ENCODE measurements at regions not wholly inside any gene's neighbourhood (a gene's known extent, or its start where the extent isn't known, plus 50 kb on each side); places are given as distances from the start of the nearest gene placed in this dataset.

DNA sequence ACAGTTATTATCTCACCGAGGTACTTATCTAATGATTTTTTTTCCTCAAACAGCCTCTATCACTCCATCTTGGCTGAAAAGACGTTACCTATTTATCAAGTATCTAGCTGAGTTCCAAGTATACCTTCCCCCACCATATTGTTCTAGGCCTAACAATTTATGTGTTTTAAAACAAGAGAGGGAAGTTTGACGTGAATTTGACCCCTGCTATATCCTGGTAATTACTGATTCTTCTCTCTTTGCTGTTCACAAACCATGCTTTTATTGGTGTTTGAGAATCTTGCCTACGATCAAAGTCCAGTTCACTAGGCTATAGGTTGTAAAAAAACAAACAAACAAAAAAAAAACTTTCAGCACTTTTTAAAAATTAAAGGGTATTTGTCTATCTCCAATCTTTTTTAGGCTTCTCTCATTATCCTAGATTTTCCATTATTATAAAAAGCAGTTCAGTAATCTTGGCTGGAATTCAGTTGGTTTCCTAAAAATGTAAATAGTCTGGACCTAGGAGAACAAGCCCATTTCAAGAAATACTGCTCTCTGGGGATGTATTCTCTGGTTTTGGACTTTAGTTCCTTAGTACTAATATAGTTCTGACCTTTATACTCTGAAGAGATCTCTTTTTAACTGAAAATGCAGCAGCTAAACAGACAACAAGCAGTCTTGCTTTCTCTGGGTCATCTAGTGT is 505.4 kb downstream of the CPS1 start:
- TF ChIP-seq, protein P1, sequence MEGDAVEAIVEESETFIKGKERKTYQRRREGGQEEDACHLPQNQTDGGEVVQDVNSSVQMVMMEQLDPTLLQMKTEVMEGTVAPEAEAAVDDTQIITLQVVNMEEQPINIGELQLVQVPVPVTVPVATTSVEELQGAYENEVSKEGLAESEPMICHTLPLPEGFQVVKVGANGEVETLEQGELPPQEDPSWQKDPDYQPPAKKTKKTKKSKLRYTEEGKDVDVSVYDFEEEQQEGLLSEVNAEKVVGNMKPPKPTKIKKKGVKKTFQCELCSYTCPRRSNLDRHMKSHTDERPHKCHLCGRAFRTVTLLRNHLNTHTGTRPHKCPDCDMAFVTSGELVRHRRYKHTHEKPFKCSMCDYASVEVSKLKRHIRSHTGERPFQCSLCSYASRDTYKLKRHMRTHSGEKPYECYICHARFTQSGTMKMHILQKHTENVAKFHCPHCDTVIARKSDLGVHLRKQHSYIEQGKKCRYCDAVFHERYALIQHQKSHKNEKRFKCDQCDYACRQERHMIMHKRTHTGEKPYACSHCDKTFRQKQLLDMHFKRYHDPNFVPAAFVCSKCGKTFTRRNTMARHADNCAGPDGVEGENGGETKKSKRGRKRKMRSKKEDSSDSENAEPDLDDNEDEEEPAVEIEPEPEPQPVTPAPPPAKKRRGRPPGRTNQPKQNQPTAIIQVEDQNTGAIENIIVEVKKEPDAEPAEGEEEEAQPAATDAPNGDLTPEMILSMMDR (IDR thresholded peaks at IDR 0.05; ENCODE audit: low read depth, low read length, poor library complexity, severe bottlenecking): no peak
- no peak for TF ChIP-seq EZH2phosphoT487 (IDR thresholded peaks at IDR 0.05; ENCODE audit: borderline replicate concordance, low read length)
